Right ventricle myocardium inferior (tissue), 1 donor: ENCODE measurements at regions not wholly inside any gene's neighbourhood (a gene's known extent, or its start where the extent isn't known, plus 50 kb on each side); places are given as distances from the start of the nearest gene placed in this dataset.
"Not testable (repeated sequence)": the region's sequence is repeated elsewhere in the genome, so short reads cannot be mapped to it uniquely, and the experiment has no call there.

Experiments
- ATAC-seq: fragments of 200-7000 bp; cut with Tn5 transposase; one replicate; pipeline ENCODE4 v1.9.1; 2020; ENCODE audit warnings: mild to moderate bottlenecking, moderate library complexity
- DNase-seq: peaks from one replicate; pipeline ENCODE4 v3.0.0; 2021; ENCODE audit errors: missing footprints
- intact Hi-C: fragments of 100-400 bp; cut with DNase I; formaldehyde crosslinking; loops from one replicate; pipeline ENCODE4 v1.11.0; 2022
- donor health status: DM: no; HTN: yes; CAD: no; lungs with severe emphysema.

DNA sequence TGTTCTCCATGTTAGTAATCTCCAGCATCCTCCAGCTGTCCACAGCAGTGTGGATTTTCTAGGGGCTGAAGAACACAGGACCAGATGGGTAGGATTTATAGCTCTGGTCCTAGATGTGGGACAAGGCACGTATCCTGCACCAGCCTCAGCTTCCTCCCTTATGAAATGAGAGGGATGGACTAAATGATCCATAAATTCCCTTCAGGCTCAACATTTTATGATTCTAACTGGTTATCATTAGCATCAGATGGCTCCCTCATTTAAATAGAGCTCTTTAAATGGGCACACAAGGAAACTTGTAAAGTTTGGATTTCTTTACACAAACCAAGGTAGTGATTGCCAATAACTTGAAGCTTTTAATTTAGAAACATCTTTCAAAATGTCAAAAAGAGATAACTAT lies 97.7 kb downstream of the ESM1 start:
- intact Hi-C loops, result no loop called here
- DNase-seq, result no peak
- no peak for ATAC-seq

DNA sequence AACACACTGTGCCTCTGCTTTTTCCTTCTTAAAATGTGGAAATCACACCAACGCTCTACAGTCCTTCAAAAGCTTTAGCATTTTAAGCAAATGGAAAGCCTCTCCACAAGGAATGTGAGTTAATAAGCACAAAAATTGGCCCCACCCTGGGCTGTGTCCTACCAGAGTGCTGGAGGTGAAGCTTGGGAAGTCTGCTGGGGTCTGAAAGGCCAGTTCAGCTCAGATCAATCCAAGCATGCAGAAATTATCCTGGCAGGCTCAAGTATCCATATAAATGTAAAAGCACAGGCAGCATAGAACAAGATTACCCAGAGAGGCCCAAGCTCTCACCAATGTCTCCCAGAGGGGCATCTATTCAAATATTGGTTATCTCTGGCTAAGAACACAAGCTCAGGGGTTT lies 98.5 kb downstream of the ESM1 start:
- intact Hi-C loops, result no loop called here
- DNase-seq (no peak), ATAC-seq (no peak)

DNA sequence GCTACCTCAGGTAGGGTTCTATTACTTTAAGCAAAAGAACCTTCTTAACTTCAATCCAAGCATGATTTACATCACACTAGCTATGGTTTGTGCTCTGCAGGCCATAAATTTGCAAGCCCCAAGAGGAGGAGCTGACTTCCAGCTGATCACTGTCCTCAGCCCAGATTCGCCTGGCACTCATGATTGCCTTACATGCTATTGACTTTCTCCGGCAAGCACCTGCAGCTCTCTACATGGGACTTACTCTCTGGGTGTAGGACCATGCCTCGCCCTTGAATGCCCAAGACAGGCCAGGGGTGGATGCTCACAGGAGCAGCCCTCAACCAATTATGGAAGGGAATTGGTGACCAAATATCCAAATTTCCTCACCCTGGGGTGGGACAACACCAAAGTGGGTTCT lies 99.8 kb downstream of the ESM1 start:
- ATAC-seq (no peak), DNase-seq (no peak)
- intact Hi-C loops, result no loop called here

DNA sequence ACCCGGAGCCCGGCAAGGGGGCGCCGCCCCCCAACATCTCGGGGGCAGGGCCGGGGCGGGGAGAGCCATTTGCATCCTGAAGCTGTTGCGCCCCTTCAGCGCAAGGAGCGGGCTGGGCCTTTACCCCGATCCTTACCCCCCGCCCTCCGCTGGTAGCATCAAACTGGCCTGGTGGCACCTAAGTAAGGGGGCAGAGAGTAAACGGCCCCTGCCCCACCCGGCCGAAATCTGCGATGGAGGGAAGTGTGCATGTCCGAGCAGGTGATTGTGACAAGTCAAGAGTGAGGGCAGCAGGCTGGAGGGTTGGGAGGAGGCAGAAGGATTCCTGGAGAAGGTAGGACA lies 101.2 kb downstream of the ESM1 start:
- DNase-seq (no peak), ATAC-seq (no peak)
- intact Hi-C loops, result no loop called here

DNA sequence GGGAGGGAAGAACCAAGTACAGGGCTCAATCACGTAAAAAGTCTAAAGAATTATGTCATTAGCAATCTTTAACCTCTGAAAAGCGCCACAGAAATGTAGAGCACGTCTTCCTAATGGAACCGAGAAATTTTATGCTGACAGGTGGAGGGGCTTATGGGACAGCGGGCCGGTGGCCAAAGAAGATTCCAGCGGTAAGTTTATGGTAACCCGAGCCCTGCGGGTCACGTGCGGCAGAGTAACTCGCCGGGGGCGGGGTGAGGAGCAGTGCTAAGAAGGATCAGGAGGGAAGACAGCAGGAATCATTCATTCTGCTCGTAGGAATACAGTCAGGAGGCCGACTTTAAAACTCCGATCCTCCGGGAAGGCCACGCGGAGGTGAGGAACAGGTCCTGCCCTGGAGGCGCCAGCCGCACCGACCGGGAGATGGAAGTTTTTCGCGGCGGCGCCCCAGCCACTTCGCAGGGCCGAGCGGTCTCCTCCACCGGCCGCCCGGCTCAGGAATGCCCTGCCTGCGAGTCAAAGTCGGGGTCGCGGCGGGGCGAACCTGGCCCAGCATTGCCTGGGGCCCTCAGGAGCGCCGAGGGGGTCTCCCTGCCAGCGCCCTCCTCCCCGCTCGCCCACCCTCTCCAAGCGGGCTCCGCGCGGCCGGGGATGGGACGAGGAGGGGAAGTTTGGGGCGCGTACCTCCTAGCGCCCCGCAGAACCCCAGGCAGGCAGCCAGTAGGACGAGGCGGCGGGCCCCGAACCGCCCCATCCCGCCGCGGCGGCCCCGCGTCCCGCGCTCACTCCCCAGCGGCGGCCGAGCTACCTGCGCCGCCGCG lies 101.8 kb downstream of the ESM1 start:
- intact Hi-C loops, result no loop called here
- ATAC-seq, result peak; percentile 67

DNA sequence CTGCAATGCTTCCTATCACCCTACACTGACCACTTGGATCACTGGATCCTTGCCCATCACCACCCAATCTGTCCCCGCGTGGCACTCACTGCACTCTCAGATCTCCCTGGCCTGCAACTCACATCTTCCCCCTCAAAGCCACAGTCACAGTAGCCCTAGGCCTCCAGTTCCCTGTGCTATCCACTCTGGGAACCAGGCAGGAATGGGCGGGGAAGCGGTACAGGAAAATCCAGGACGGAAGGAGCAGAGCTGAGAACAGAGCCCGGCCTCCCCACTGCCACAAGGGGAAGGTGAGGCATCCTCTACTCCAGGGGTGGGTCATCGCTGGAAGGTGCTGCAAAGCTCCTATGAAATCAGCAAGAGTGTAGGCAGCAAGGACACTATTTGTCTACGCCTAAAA lies 102.6 kb downstream of the ESM1 start:
- intact Hi-C loops, result no loop called here
- DNase-seq (peak; percentile 54), ATAC-seq (peak; percentile 17)

More for the DNA sequence above, 101.8 kb downstream of the ESM1 start:
- DNase-seq, result peak; percentile 74

DNA sequence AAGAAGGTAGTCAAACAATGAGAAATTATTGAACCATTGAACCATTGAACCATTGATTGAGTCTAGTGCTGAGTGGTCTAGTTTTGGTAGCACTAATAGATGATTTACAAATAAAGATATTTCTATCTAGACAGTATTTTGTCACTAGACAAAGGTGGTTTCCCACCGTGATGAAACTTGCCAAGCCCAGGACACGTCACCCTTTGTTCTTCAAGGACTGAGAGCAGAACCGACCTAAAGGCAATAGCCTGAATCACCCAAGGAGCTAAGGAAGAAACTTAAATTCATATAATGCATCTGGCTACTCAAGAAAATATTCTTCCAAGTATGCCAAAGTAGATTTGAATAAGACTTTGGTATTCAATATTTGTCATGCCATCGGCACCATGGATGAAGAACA lies 103.3 kb downstream of the ESM1 start:
- no peak for DNase-seq
- intact Hi-C loops, result no loop called here
- no peak for ATAC-seq

DNA sequence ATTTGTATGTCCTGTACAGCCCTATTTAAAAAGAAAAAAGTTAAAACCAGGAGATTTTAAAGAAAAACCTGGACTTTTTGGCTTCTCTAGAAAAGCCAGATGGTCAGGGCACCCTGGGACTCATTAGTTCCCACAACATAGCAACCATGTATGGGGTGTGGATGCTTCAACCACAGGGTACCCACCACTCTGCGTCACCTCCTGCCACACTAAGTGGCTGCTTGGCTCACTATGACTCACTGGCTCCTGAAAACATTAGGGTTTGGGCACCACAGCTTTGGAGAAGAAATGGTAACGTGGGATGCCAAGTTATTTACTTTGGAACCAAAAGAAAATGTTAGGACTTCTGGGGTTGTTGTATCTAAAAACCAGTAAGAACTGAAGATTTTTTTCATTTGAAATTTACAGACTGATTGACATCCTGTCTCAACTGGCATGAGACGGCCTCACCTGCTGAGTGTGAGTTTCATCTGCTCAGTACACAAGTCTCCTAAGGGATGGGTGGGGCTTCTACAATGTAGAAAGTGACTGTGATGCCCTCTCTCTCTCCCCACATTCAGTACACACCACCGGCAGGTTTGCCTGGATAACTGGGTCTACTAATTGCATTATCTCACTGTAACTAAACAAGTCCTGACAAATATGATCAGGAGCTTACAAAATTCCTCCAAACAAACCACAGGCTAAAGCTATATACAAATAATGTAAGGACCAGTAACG lies 103.9 kb downstream of the ESM1 start:
- no peak for ATAC-seq

DNA sequence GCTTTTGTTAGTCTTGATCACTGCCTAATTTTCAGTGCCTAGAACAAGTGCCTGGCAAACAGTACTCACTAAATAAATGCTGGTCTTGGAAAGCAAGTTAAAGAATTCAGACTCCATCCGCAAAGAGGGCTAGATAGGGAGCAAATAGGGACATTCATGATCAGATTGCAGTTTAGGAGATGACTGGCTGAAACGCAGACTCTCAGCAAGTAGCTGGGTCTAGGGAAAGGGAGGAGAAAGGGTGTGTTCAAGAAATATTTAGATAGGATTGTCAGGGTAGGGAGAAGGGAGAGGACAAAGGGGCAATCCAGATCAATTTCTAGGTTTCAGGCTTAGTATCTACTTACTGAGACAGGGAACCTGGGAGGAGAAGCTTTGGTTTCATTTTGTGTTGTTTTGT lies 108.4 kb downstream of the ESM1 start:
- intact Hi-C loops, result no loop called here
- DNase-seq (no peak), ATAC-seq (no peak)

More for the DNA sequence above, 103.9 kb downstream of the ESM1 start:
- intact Hi-C loops, result no loop called here
- no peak for DNase-seq

DNA sequence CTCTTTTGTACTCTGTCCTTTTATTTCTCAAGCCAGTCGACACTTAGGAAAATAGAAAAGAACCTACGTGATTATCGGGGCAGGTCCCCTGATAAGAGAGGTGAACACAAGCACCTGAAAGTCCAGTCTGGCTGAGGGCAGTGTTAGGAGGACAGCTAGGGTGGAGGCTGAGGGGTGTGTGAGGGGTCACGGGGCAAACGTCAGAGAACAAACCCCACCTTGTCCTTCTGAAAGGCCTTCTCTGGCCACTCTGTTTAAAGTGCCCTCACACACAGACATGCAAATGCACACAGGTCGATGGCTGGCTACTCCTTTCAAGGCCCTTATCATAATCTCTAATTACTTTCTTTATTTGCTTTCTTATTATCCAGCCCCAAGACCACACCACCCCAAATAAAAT lies 108.8 kb downstream of the ESM1 start:
- no peak for DNase-seq
- intact Hi-C loops, result no loop called here
- ATAC-seq, result no peak

DNA sequence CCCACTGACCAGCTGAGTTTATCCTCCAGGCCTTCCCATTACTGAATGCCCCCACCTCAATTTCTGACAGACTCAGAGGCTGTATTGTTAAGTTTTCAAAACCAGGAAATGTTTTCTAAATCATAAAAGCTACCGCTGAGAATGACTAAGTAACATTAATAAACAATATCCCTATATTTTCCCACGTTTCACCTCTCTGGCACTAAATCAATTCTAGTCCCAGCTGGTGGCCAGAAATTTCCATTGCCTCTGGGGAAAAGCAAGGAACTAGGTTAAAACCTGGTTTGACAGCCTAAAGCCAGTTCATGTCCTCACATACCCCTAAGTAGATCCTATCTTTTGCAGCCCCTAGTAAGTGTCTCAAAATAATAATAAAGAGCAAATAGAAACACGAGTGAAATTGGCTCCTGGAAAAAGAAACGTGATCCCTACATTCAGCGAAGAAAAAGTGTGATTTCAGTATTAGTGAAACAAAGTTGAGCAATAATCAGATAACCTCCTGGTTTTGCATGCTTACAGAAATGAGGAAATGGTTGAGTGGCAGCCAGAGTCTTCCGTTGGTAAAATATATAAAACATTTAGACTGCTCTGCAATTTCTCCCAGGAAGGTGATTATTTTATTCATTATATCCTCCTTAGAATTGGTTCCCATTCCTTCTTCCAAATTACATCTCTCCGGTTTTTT lies 110.9 kb downstream of the ESM1 start:
- ATAC-seq (no peak), DNase-seq (no peak)
- intact Hi-C loops, result no loop called here

DNA sequence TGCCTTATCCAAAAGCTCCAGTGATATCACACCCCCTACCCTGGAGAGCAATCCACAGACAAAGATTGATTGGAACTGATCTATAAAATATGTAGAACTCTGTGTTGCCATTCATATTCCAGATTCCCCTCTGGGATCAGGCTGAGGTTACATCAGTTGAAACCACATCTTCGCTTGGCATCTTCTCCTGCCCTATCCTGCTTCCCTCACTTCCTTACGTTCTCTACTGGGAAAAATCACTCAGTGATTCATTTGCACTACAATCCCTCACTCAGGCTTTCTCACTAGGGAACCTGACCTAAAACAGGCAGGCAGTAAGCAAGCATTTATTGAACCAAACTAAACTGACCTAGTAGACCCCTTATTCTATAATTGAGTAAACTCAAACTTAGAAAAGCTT lies 111.7 kb downstream of the ESM1 start:
- intact Hi-C loops, result no loop called here
- no peak for DNase-seq
- ATAC-seq, result no peak

DNA sequence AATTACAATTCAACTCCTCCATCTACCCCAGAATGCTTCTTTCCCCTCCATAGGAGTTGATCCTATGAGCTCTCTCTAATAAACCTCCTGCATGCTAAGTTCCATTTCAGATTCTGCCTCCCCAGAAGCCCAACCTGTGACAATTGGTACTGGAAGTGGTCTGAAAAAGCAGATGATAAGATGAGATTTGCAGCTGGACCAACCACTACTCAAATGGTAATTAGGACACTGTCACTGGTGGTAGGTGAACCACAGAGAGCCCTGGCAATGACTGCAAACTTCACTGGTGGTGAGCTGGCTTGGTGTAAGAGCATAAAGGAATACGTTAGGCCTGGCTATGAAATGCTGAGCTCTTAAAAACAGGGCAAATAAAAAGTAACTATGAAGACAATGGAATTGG lies 112.6 kb downstream of the ESM1 start:
- ATAC-seq (no peak), DNase-seq (no peak)
- intact Hi-C loops, result no loop called here

DNA sequence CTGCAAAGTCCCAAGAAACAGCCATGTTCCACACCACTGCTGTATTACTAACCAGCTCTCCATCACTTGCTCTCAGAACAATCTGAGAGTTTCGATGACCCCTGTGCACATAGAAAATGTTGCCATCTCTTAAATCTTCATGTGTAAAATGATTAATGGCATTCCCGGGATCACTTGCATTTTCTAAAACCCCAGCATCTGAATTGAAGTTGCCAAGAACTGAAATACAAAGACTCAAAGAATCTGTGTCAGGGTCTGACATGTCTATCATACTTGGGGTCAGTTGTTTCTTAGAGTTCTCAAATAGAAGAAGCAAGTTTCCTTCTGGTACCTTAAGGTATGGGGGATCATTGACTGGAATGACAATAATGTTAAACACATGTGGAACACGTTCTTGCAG lies 115.1 kb downstream of the ESM1 start:
- intact Hi-C loops, result no loop called here
- no peak for DNase-seq
- no peak for ATAC-seq

DNA sequence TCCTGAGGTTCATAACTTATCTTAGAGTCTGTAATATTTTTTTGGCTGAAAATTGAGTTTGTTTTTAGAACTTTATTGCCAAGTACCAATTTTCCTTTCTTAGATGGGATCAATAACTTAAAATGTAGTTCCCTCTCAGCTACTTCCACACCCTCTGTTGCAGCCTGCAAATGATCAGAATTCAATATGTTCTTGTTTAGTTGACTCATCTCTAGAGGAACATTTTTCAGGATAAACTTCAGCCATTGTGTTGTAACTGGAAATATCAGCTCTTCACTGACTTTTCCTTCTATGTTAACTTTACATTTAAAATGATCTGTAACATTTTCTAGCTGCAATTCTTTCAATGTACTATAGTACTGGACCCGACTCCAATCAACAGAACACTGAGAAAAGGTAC lies 115.7 kb downstream of the ESM1 start:
- no peak for ATAC-seq
- DNase-seq, result no peak
- intact Hi-C loops, result loop anchor here (10.0 kb wide), 1 partner anchor 625 kb away; no protein-coding TSS in a partner anchor

DNA sequence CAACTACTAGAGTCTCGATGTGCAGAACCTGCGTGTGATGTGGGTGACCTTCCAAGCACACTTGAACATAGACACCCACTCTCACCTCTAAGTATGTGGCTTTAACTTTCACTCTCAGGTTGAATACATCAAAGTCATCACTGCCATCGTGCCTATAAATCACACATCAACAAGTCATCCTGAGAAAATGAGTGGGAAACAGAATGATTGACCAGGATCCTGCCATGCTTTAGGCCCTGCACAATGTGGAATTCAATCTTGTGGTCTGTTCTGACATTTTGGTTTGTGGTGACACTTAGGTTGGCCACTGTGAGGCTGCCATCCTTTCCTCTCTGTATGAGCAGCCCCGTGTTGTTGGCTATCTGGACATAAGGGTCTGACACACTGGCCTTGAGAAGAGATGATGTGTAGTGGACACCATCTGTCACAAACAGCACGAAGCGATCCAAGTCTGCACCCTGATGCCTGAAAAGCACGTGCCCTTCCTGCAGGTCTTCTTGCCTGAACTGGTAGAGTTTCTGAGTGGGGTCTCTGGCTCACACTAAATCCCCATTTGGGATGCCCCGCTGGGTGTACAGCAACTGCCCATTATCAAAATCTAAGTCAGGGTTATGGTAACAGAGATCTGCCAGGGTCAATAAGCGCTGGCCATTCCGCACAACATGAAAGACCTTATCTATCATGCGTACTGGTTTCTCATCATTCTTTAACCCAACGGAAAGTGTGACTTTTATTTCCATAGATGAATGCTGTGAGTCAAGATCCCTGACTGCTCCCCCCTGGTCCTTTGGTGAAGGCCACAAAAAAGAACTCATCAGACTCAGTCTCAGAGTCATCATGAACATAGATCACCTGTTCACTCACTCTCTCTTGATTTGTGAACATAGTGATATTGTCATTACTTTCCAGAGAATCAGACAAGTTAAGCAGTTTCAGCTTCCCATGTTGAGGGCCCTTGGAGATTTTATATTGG lies 116.6 kb downstream of the ESM1 start:
- ATAC-seq (no peak), DNase-seq (no peak)
- intact Hi-C loops, result loop anchor here (10.0 kb wide), 1 partner anchor 624 kb away; no protein-coding TSS in a partner anchor

DNA sequence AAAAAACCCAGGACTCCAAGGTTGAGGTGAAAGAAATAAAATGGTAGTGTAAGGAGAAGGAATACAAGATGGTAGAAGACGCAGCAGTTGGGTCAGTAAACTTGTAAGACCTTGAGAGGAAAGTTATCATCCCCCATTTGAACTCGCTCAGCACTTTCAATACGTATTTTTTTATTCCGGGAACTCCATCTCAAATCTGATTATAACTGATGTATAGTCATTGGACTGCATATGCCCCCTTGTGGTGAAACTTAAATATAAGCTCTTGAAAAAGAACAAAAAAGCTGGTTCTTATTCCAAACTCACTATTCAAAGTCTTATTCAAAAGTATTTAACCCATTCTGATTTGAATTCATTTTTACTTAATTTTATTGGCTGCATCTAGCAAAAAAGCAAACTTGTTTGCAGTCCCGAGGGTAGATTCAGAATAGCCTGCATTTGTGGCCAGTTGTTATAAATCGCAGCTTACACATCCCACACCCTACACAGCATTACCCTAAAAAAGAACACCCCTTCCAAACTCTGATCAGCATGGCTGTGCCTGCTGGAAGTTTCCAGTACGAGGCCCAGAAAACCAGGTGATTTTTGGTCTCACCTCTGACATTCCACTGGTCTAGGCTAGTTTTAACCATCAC lies 118.0 kb downstream of the ESM1 start:
- intact Hi-C loops, result loop anchor here (1.0 to 10.0 kb wide), 3 partner anchors 23 to 623 kb away; partner anchors contain the start of gene SNX18
- no peak for DNase-seq
- ATAC-seq, result no peak

DNA sequence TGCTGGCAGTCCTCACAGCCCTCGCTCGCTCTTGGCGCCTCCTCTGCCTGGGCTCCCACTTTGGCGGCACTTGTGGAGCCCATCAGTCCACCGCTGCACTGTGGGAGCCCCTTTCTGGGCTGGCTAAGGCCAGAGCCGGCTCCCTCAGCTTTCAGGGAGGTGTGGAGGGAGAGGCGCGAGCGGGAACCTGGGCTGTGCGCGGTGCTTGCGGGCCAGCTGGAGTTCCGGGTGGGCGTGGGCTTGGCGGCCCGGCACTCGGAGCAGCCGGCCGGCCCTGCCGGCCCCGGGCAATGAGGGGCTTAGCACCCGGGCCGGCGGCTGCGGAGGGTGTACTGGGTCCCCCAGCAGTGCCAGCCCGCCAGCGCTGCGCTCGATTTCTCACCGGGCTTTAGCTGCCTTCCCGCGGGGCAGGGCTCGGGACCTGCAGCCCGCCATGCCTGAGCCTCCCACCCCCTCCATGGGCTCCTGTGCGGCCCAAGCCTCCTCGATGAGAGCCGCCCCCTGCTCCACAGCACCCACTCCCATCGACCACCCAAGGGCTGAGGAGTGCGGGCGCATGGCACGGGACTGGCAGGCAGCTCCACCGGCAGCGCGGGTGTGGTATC lies 120.4 kb downstream of the ESM1 start:
- not testable (repeated sequence) for DNase-seq
- intact Hi-C loops, result loop anchor here (10.0 kb wide), 1 partner anchor 620 kb away; no protein-coding TSS in a partner anchor

More for the DNA sequence above, 120.4 kb downstream of the ESM1 start:
- ATAC-seq, result not testable (repeated sequence)
